GM23338 (cell line): ENCODE measurements at regions not wholly inside any gene's neighbourhood (a gene's known extent, or its start where the extent isn't known, plus 50 kb on each side); places are given as distances from the start of the nearest gene placed in this dataset.

ENCODE experiments used
- CREB1 ChIP-seq: fragments of 250-450 bp; sonication (Bioruptor Pico); IDR thresholded peaks from 2 replicates; pipeline ENCODE4 v1.5.0; 2020; ENCODE audit warnings: low read depth, mild to moderate bottlenecking, moderate library complexity
- CTCF ChIP-seq, 2 experiments: fragments of 200-600 bp in 1 of 2; sonication (generic) in 1 of 2; conservative IDR thresholded peaks; 2 replicates each; pipeline versions ENCODE4 v1.5.1 to v1.6.1; 2016 to 2017; ENCODE audit warnings: antibody characterized with exemption in 2 of 2, low read depth in 2 of 2, mild to moderate bottlenecking in 2 of 2, moderate library complexity in 1 of 2
- EZH2 ChIP-seq: fragments of 200-600 bp; sonication (generic); IDR thresholded peaks from one replicate; pipeline ENCODE4 v1.8.0; 2017; ENCODE audit warnings: antibody characterized with exemption, mild to moderate bottlenecking, low read depth; ENCODE audit not compliant: unreplicated experiment
- EZH2phosphoT487 ChIP-seq: fragments of 200-600 bp; sonication (generic); IDR thresholded peaks from one replicate; pipeline ENCODE4 v1.8.1; 2018; ENCODE audit warnings: antibody characterized with exemption; ENCODE audit not compliant: unreplicated experiment
- NANOG ChIP-seq: IDR thresholded peaks from 2 replicates; pipeline ENCODE4 v1.6.1; 2016; ENCODE audit warnings: antibody characterized with exemption, borderline replicate concordance
- POLR2AphosphoS5 ChIP-seq: IDR thresholded peaks from 2 replicates; pipeline ENCODE4 v1.6.1; 2016; ENCODE audit warnings: antibody characterized with exemption, low read depth
- REST ChIP-seq: IDR thresholded peaks from one replicate; pipeline ENCODE4 v1.6.1; 2018; ENCODE audit warnings: antibody characterized with exemption; ENCODE audit not compliant: unreplicated experiment
- ZNF114 ChIP-seq: fragments of 250-450 bp; sonication (Bioruptor Pico); IDR thresholded peaks from 2 replicates; pipeline ENCODE4 v1.5.0; 2020; ENCODE audit warnings: mild to moderate bottlenecking, moderate library complexity
- ZNF331 ChIP-seq: fragments of 250-450 bp; sonication (Bioruptor Pico); IDR thresholded peaks from 2 replicates; pipeline ENCODE4 v1.5.0; 2020; ENCODE audit warnings: low read depth, mild to moderate bottlenecking, moderate library complexity

GRCh38 chr19:28980236-28980868, 232.6 kb downstream of the UQCRFS1 start:
- TF ChIP-seq EZH2phosphoT487 (no peak), CTCF (conservative IDR thresholded peaks at IDR 0.05; ENCODE audit: low read depth in 2 of 2) (peak; percentile 49 to 61), POLR2AphosphoS5 (no peak), CREB1 (CRISPR knock-in tag) (no peak), REST (no peak), EZH2 (no peak), ZNF114 (CRISPR knock-in tag) (no peak), ZNF331 (CRISPR knock-in tag) (no peak), NANOG (no peak)
